IMR-90 (cell line): ENCODE measurements at regions not wholly inside any gene's neighbourhood (a gene's known extent, or its start where the extent isn't known, plus 50 kb on each side); places are given as distances from the start of the nearest gene placed in this dataset.

Experiments used
- ATAC-seq: fragments of 200-7000 bp; cut with Tn5 transposase; 2 replicates; pipeline ENCODE4 v1.9.1; 2020; ENCODE audit warnings: low read depth, mild to moderate bottlenecking, moderate library complexity
- BruUV-seq: library from RNA; stranded (reverse); fragments of 400-500 nt; replicated peaks from 2 replicates; lab custom pipeline; 2021; lab: Mats Ljungman, UMichigan
- CTCF ChIA-PET: fragments of 300-600 bp; formaldehyde crosslinking; extraction: SDS; loops from one replicate; lab custom pipeline; 2021; ENCODE audit warnings: antibody characterized with exemption; lab: Yijun Ruan, JAX
- POLR2A ChIA-PET: fragments of 300-600 bp; sonication (Branson Sonifier 250); formaldehyde crosslinking; loops from one replicate; lab custom pipeline; 2022; ENCODE audit warnings: antibody characterized with exemption; ENCODE audit not compliant: unreplicated experiment; lab: Charles Lee
- DNase-seq: peaks from one replicate; pipeline ENCODE4 v3.0.0; 2013
- H2AFZ ChIP-seq: replicated peaks from 2 replicates; pipeline ENCODE3; 2013; ENCODE audit warnings: low read length, mild to moderate bottlenecking; ENCODE audit not compliant: poor library complexity
- H2AK5ac ChIP-seq: 2 replicates; pipeline ENCODE4 v1.6.1; 2013; ENCODE audit warnings: low read depth, low read length, inconsistent platforms
- H2AK9ac ChIP-seq: replicated peaks from 2 replicates; pipeline ENCODE3; 2013; ENCODE audit warnings: mild to moderate bottlenecking, low read depth, low read length, moderate library complexity; ENCODE audit not compliant: poor library complexity
- H2BK120ac ChIP-seq: 2 replicates; pipeline ENCODE4 v1.6.1; 2013; ENCODE audit warnings: low read depth, low read length, inconsistent platforms
- H2BK15ac ChIP-seq: 3 replicates; pipeline ENCODE4 v1.6.1; 2013; ENCODE audit warnings: low read depth, low read length, inconsistent platforms
- H2BK20ac ChIP-seq: 2 replicates; pipeline ENCODE4 v1.6.1; 2013; ENCODE audit warnings: low read depth, mild to moderate bottlenecking, inconsistent platforms, low read length, moderate library complexity
- H2BK5ac ChIP-seq: 2 replicates; pipeline ENCODE4 v1.6.1; 2013; ENCODE audit warnings: mild to moderate bottlenecking, low read depth, low read length, inconsistent platforms; ENCODE audit not compliant: poor library complexity, severe bottlenecking
- H3K14ac ChIP-seq: replicated peaks from 2 replicates; pipeline ENCODE4 v1.6.1; 2013; ENCODE audit warnings: low read depth, low read length, inconsistent platforms
- H3K18ac ChIP-seq: 2 replicates; pipeline ENCODE4 v1.6.1; 2013; ENCODE audit warnings: low read depth, low read length, control low read depth
- H3K23ac ChIP-seq: 2 replicates; pipeline ENCODE4 v1.6.1; 2013; ENCODE audit warnings: low read depth, low read length, inconsistent platforms
- H3K27ac ChIP-seq: 2 replicates; pipeline ENCODE4 v1.5.1; 2013; ENCODE audit warnings: mild to moderate bottlenecking, control low read depth, low read length; ENCODE audit not compliant: insufficient read depth
- H3K27me3 ChIP-seq: 2 replicates; pipeline ENCODE4 v1.6.1; 2013; ENCODE audit warnings: low read length; ENCODE audit not compliant: control insufficient read depth, insufficient read depth
- H3K36me3 ChIP-seq: 2 replicates; pipeline ENCODE4 v1.6.1; 2013; ENCODE audit warnings: low read length, mixed read lengths; ENCODE audit not compliant: control insufficient read depth, insufficient read depth
- H3K4ac ChIP-seq: 2 replicates; pipeline ENCODE4 v1.6.1; 2013; ENCODE audit warnings: low read depth, low read length, inconsistent platforms
- H3K4me1 ChIP-seq: 2 replicates; pipeline ENCODE4 v1.6.1; 2013; ENCODE audit warnings: low read length, mixed read lengths; ENCODE audit not compliant: control insufficient read depth, insufficient read depth
- H3K4me2 ChIP-seq: 2 replicates; pipeline ENCODE4 v1.6.1; 2013; ENCODE audit warnings: low read depth, mild to moderate bottlenecking, control low read depth, low read length, moderate library complexity
- H3K4me3 ChIP-seq: 2 replicates; pipeline ENCODE4 v1.5.1; 2013; ENCODE audit warnings: low read depth, mild to moderate bottlenecking, control low read depth, low read length, moderate library complexity; ENCODE audit not compliant: insufficient read depth
- H3K56ac ChIP-seq: 2 replicates; pipeline ENCODE4 v1.6.1; 2013; ENCODE audit warnings: low read length, inconsistent platforms; ENCODE audit not compliant: insufficient read depth; ENCODE audit errors: extremely low read depth
- H3K79me1 ChIP-seq, 2 experiments: 2 replicates each; pipeline ENCODE4 v1.6.1; 2013; ENCODE audit warnings: low read length in 2 of 2, inconsistent platforms in 1 of 2, low read depth in 1 of 2
- H3K9ac ChIP-seq: 2 replicates; pipeline ENCODE4 v1.6.1; 2013; ENCODE audit warnings: low read depth, low read length, control low read depth
- H3K9me1 ChIP-seq: 2 replicates; pipeline ENCODE4 v1.6.1; 2013; ENCODE audit warnings: low read length, inconsistent platforms; ENCODE audit not compliant: insufficient read depth
- H3K9me3 ChIP-seq: 2 replicates; pipeline ENCODE4 v1.6.1; 2013; ENCODE audit warnings: low read length; ENCODE audit not compliant: control insufficient read depth, insufficient read depth
- H4K20me1 ChIP-seq: 2 replicates; pipeline ENCODE4 v1.6.1; 2013; ENCODE audit warnings: low read length, inconsistent platforms; ENCODE audit not compliant: insufficient read depth
- H4K5ac ChIP-seq: 2 replicates; pipeline ENCODE4 v1.6.1; 2013; ENCODE audit warnings: mild to moderate bottlenecking, low read depth, low read length, control low read depth
- H4K8ac ChIP-seq, 2 experiments: 2 replicates each; pipeline ENCODE4 v1.6.1; 2013; ENCODE audit warnings: low read depth in 2 of 2, low read length in 2 of 2, control low read depth in 1 of 2, inconsistent platforms in 1 of 2
- H4K91ac ChIP-seq: 2 replicates; pipeline ENCODE4 v1.6.1; 2013; ENCODE audit warnings: low read depth, low read length, inconsistent platforms; ENCODE audit not compliant: insufficient read depth
- CEBPB ChIP-seq: IDR thresholded peaks from 2 replicates; pipeline ENCODE4 v1.6.1; 2012; ENCODE audit warnings: low read depth, low read length, improper control_type of control experiment
- CHD1 ChIP-seq: IDR thresholded peaks from 2 replicates; pipeline ENCODE4 v1.6.1; 2012; ENCODE audit warnings: low read depth, low read length, improper control_type of control experiment
- WGBS, 2 experiments: methylation state at CpG; one replicate each; pipeline versions ENCODE4 v1.1.5 to v1.1.7; 2013; ENCODE audit warnings: missing lambda C conversion rate in 2 of 2; ENCODE audit not compliant: insufficient read length in 1 of 2; ENCODE audit errors: extremely low coverage in 2 of 2; 5-methylcytosine and 5-hydroxymethylcytosine counted together
- dilution Hi-C: fragments of 300-500 bp; cut with HindIII; formaldehyde crosslinking; loops from one replicate; pipeline ENCODE4 v1.14.3; 2018; ENCODE audit warnings: low sequenced_read_pairs; ENCODE audit not compliant: unreplicated experiment
- in situ Hi-C: fragments of 300-500 bp; cut with MboI; formaldehyde crosslinking; loops from 3 replicates; pipeline ENCODE4 v1.14.3; 2019; ENCODE audit warnings: low sequenced_read_pairs, inconsistent platforms, mixed read lengths
- intact Hi-C: fragments of 100-400 bp; cut with micrococcal nuclease; formaldehyde crosslinking; loops from 2 replicates; pipeline ENCODE4 v1.10.0; 2022

- DNase-seq (no peak), ATAC-seq (no peak)
- H3K4me2 ChIP-seq, result no peak overlapping the region
- dilution Hi-C loops (no loop called here), intact Hi-C loops (no loop called here), in situ Hi-C loops (no loop called here)
- H3K9me3 ChIP-seq, result no peaks in the 10 kb centered on the region
- H4K20me1 ChIP-seq, result no peaks in the 10 kb centered on the region
- no peak overlapping the region for H2BK20ac ChIP-seq
- TF ChIP-seq CHD1 (no peak), CEBPB (no peak)
- no TSS peak for BruUV-seq
- no peaks in the 10 kb centered on the region for H3K36me3 ChIP-seq
- no peaks in the 10 kb centered on the region for H3K79me1 ChIP-seq
- ChIA-PET POLR2A (no interaction called here), CTCF (no interaction called here)
- H2AFZ ChIP-seq, result no peak overlapping the region
- H3K56ac ChIP-seq, result no peak overlapping the region
- H3K27me3 ChIP-seq, result no peaks in the 10 kb centered on the region
- H2BK120ac ChIP-seq, result no peak overlapping the region
- no peak overlapping the region for H3K9ac ChIP-seq
- no peak overlapping the region for H3K27ac ChIP-seq
- H2AK9ac ChIP-seq, result no peak overlapping the region
- no peak overlapping the region for H3K18ac ChIP-seq
- no peak overlapping the region for H2BK5ac ChIP-seq
- H3K23ac ChIP-seq, result no peak overlapping the region
- H4K5ac ChIP-seq, result no peak overlapping the region
- no peak overlapping the region for H2BK15ac ChIP-seq
- H3K9me1 ChIP-seq, result no peaks in the 10 kb centered on the region
- no peak overlapping the region for H2AK5ac ChIP-seq
- H3K14ac ChIP-seq, result no peak overlapping the region
- no peak overlapping the region for H4K91ac ChIP-seq
- WGBS, 2 experiments, result 80% methylated on average over 1 of the region's 4 CpGs; no CpG with 5 or more reads in 1 of the 2 experiments
- no peak overlapping the region for H3K4me3 ChIP-seq
- H3K4ac ChIP-seq, result no peak overlapping the region
- peaks cover 2% of the 10 kb centered on the region for H3K4me1 ChIP-seq
- no peak overlapping the region for H4K8ac ChIP-seq
Measured at GRCh38 chr6:146879406-146880117, 280.8 kb downstream of the ADGB start.
